Adrenal gland (tissue), 5 donors: ENCODE measurements at regions not wholly inside any gene's neighbourhood (a gene's known extent, or its start where the extent isn't known, plus 50 kb on each side); places are given as distances from the start of the nearest gene placed in this dataset.
"Not testable (repeated sequence)": the region's sequence is repeated elsewhere in the genome, so short reads cannot be mapped to it uniquely, and the experiment has no call there.

Source experiments
- CTCF ChIP-seq, 6 experiments: fragments of 450-650 bp in 4 of 6; fragments of 200-600 bp in 2 of 6; sonication (generic) in 1 of 6; IDR thresholded peaks; 1 replicate in 5 of 6; 2 replicates in 1 of 6; pipeline versions ENCODE4 v1.5.1 to v1.8.0; 2016 to 2021; ENCODE audit warnings: antibody characterized with exemption in 6 of 6, mild to moderate bottlenecking in 2 of 6, moderate library complexity in 1 of 6
- POLR2A ChIP-seq, 2 donors: fragments of 450-650 bp; IDR thresholded peaks; one replicate each; pipeline ENCODE4 v1.6.1; 2017; ENCODE audit warnings: antibody characterized with exemption in 2 of 2, mild to moderate bottlenecking in 2 of 2, moderate library complexity in 1 of 2
- donor health status: DM: no; HTN: no; CAD: no.

- TF ChIP-seq CTCF, POLR2A (IDR thresholded peaks at IDR 0.05): not testable (repeated sequence)
Observed at GRCh38 chr2:158885018-158885678, 83.3 kb upstream of the TANC1 start.
